Loucy (cell line): ENCODE measurements at regions not wholly inside any gene's neighbourhood (a gene's known extent, or its start where the extent isn't known, plus 50 kb on each side); places are given as distances from the start of the nearest gene placed in this dataset.

Experiments
- EZH2phosphoT487 ChIP-seq: fragments of 200-600 bp; IDR thresholded peaks from 2 replicates; pipeline ENCODE4 v1.6.1; 2018; ENCODE audit warnings: antibody characterized with exemption, mild to moderate bottlenecking, moderate library complexity, borderline replicate concordance
- TF ChIP-seq, protein P1 (sequence below): fragments of 200-600 bp; sonication (generic); conservative IDR thresholded peaks from 2 replicates; pipeline ENCODE4 v1.5.1; 2014; ENCODE audit warnings: mild to moderate bottlenecking, antibody characterized with exemption, low read length

DNA sequence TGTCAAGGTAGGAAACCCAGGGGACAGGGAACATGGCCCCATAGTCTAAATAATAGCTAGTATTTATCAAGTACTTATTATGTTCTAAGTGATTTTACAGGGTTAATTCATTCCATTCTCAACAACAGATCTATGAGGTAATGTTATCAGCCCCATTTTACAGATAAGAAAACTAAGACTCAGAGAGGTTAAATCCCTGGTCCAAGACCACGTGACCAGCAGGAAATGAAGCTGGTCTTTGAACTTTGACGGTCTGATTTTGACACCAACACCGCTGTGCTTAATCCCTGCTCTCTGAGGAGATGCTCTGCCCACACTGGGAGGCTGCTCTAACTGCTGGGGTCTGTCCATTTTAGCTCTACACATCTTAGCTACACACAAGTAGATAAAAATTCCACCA lies 253.5 kb downstream of the SPTSSA start:
- TF ChIP-seq, protein P1, sequence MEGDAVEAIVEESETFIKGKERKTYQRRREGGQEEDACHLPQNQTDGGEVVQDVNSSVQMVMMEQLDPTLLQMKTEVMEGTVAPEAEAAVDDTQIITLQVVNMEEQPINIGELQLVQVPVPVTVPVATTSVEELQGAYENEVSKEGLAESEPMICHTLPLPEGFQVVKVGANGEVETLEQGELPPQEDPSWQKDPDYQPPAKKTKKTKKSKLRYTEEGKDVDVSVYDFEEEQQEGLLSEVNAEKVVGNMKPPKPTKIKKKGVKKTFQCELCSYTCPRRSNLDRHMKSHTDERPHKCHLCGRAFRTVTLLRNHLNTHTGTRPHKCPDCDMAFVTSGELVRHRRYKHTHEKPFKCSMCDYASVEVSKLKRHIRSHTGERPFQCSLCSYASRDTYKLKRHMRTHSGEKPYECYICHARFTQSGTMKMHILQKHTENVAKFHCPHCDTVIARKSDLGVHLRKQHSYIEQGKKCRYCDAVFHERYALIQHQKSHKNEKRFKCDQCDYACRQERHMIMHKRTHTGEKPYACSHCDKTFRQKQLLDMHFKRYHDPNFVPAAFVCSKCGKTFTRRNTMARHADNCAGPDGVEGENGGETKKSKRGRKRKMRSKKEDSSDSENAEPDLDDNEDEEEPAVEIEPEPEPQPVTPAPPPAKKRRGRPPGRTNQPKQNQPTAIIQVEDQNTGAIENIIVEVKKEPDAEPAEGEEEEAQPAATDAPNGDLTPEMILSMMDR, result no peak
- no peak for TF ChIP-seq EZH2phosphoT487
